GM21360 (cell line): ENCODE measurements at regions not wholly inside any gene's neighbourhood (a gene's known extent, or its start where the extent isn't known, plus 50 kb on each side); places are given as distances from the start of the nearest gene placed in this dataset.
"Not testable (repeated sequence)": the region's sequence is repeated elsewhere in the genome, so short reads cannot be mapped to it uniquely, and the experiment has no call there.

Experiments used
- ATAC-seq: cut with Tn5 transposase; IDR thresholded peaks from one replicate; pipeline ENCODE4 v1.9.1; 2021; ENCODE audit warnings: mild to moderate bottlenecking, moderate library complexity; ENCODE audit not compliant: unreplicated experiment

DNA sequence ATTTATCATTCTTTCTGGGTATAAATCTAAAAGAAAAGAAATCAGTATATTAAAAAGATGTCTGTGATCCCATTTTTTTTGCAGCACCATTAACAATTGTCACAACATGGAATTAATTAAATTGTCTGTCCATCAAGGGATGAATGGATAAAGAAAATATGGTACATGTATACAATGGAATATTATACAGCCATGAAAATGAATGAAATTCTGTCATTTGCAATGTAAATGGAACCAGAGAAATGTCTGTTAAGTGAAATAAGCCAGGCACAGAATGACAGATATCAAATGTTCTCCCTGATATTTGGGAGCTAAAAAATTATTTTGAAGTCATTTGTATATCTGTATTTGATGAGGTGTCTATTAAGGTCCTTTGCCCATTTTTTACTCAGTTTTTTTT lies 77.1 kb upstream of the NDST4 start:
- no peak for ATAC-seq

DNA sequence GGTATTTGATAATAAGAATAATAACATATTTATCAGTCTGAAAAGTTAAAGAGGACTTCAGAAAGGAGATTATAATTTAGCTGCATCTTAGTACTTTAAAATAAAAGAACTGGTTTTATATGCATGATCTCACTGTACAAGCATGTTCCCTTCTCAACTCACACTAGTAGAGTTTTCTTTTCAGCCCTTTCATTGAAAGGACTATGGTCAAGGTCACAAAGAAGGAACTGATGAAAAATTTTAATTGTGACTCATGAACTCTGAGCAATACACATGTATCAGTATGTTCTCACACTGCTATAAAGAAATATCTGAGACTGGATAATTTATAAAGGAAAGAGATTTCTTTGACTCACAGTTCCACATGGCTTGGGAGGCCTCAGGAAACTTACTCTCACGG lies 73.7 kb upstream of the NDST4 start:
- ATAC-seq, result no peak

DNA sequence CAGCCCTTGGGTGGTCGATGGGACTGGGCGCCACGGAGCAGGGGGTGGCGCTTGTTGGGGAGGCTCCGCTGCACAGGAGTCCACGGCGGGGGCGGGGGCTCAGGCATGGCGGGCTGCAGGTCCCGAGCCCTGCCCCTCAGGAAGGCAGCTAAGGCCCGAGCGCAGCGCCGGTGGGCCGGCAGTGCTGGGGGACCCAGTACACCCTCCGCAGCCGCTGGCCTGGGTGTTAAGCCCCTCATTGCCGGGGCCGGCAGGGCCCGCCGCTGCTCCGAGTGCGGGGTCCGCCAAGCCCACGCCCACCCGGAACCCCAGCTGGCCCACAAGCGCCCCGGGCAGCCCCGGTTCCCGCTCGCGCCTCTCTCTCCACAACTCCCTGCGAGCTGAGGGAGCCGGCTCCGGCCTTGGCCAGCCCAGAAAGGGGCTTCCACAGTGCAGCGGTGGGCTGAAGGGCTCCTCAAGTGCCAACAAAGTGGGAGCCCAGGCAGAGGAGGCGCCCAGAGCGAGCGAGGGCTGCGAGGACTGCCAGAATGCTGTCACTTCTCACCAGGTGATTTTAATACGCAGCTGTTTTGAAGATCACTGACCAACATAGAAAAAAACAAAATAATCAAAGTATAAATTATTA lies 66.1 kb upstream of the NDST4 start:
- not testable (repeated sequence) for ATAC-seq

- not testable (repeated sequence) for ATAC-seq
Observed at GRCh38 chr4:115178687-115179086, 65.3 kb upstream of the NDST4 start.

- no peak for ATAC-seq
Observed at GRCh38 chr4:115171220-115171619, 57.8 kb upstream of the NDST4 start.

DNA sequence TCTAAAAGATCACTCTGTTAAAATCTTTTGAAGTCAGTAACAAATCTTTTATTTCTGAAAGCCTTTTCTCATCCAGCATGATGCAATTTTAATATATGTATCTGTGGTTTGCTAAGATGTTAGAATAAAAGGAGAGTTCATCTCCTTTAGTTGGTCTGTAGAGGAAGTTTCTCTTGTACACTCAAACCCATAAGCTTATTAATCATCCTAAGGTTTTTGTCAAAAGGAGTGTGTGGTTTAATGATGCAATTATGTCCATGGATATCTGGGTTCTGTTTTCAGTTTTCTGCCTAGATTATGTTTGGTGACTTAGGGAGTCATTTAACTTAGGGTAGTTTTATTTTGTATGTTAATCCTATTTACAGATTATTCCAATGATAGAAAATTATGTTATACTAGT lies 52.1 kb upstream of the NDST4 start:
- ATAC-seq, result no peak
